ENCODE measurements at regions not wholly inside any gene's neighbourhood (a gene's known extent, or its start where the extent isn't known, plus 50 kb on each side); places are given as distances from the start of the nearest gene placed in this dataset.
"Not testable (repeated sequence)": the region's sequence is repeated elsewhere in the genome, so short reads cannot be mapped to it uniquely, and the experiment has no call there.

DNA sequence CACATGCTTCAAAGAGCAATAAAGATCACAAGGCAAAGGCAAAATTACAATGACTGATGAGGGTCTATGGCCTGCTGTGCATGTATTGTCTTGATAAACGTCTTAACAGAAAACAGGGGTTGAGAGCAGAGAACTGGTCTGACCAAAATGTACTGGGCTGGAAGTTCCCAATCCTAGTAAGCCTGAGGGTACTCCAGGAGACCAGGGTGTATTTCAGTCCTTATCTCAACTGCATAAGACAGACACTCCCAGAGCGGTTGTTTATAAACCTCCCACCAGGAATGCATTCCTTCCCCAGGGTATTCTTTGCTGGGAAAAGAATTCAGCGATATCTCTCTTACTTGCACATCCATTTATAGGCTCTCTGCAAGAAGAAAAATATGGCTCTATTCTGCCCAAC lies 521.8 kb upstream of the GNPDA2 start:
- not testable (repeated sequence) for ATAC-seq, DNase-seq

- no peak for DNase-seq
- no peak for ATAC-seq
These were observed 515.6 kb upstream of the GNPDA2 start for GRCh38 chr4:45241976-45242375.

GRCh38 chr4:45229206-45229605 lies 502.9 kb upstream of the GNPDA2 start:
- ATAC-seq, result no peak
- no peak for DNase-seq

- ATAC-seq, result no peak
- DNase-seq, result no peak
These were observed 489.7 kb upstream of the GNPDA2 start for GRCh38 chr4:45215976-45216542.

- ATAC-seq, DNase-seq: not testable (repeated sequence)
These were observed 482.1 kb upstream of the GNPDA2 start for GRCh38 chr4:45208476-45208875.

- not testable (repeated sequence) for ATAC-seq, DNase-seq
These were observed 481.5 kb upstream of the GNPDA2 start for GRCh38 chr4:45207864-45208331.

GRCh38 chr4:45207241-45207863 lies 481.0 kb upstream of the GNPDA2 start:
- not testable (repeated sequence) for ATAC-seq

GRCh38 chr4:45199736-45200135 lies 473.4 kb upstream of the GNPDA2 start:
- DNase-seq (no peak), ATAC-seq (no peak)

More at GRCh38 chr4:45207241-45207863, 481.0 kb upstream of the GNPDA2 start:
- not testable (repeated sequence) for DNase-seq

DNA sequence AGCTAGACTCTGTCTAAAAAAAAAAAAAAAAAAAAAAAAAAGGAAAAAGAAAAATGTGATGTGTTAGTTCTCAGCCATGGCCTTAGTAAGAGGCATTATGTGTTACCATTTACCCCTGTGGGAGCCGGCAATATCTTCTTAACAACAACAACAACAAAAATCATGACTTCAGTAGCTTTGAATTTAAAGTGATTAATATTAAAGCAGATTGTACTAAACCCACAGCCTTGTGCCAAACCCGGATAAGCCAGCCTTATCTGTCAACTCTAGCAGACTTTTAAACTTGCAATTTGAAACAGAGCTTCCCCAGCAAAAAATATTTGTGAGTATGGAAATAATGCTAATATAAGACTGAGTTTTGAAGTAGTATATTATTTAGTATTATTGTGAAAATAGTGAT lies 462.1 kb upstream of the GNPDA2 start:
- DNase-seq (no peak), ATAC-seq (no peak)

DNA sequence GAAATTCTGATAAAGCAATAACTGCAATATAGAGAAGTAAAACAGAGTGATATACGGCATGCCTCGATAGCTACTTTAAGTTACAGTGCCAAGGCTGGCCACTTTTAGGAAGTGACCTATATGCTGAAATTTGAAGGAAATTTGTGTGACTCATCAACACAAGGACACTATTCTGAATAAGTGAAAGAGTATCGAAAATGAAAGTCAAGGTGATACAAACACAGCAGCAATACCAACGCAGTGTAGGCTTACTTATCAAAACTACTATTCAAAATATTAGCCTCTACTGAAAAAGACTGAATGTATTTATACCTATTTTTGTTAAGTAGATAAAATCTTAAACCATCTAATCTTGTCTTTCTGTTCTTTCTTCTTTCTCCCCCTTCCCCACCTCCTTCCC lies 459.9 kb upstream of the GNPDA2 start:
- DNase-seq (no peak), ATAC-seq (no peak)

DNA sequence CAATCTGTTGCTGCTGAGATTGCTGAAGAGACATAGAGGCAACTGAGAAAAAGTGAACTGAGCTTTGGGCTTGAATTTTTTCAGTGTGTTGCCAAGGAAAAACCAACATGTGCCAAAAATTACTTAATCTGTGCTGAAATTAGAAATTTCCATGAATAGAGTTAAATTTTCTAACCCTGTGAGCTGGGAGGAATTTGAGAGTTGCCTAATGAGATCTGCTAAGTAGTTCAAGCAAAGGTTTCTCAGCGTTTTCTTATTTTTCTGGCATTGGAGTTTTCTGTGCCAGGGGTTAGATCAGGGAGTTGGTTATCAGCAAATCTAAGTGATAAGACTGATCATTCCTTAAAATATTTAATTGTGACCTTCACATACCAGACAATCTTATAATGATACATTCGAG lies 457.5 kb upstream of the GNPDA2 start:
- ATAC-seq (no peak), DNase-seq (no peak)

DNA sequence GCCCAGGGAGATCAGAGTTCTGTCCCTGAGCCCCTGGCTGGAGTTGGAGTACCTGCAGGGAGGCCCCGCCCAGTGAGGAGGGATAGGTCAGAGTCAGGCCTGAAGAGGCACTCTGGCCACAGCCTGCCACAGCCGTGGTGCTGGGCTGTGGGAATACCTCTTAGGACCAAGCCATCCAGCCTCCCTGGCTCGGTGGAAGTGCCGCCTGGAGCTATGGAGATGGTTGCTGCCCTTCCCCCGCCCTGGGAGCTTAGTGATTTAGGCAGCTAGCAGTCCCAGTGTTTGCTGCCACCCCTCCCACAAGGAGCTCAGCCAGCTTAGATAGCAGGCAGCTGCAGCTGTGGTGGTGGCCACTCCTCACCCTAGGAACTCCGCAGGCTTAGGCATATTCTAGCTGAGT lies 446.3 kb upstream of the GNPDA2 start:
- ATAC-seq (no peak), DNase-seq (no peak)

DNA sequence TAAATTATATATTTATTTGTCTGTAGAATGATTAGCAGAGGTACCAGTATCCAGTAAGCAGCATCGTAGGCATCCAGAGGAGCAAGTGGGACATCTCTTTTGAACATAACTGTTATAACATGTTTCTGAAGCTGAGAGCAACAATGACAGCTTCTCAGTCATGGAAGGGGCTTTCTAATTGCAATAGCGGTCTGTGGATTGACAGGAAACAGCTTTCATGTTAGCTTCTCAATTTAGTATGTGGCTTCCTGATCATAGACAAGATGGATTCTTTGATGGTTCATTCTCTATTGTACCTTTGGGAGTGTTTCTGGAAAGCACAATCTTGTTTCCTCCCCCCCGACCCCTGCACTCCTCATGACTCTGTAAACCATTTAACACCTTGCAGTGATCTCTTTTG lies 434.6 kb upstream of the GNPDA2 start:
- DNase-seq, result no peak

GRCh38 chr4:45155081-45155777 lies 428.9 kb upstream of the GNPDA2 start:
- DNase-seq (no peak), ATAC-seq (no peak)

More for the DNA sequence above, 434.6 kb upstream of the GNPDA2 start:
- ATAC-seq, result no peak

- DNase-seq, result no peak
- no peak for ATAC-seq
These were observed 421.5 kb upstream of the GNPDA2 start for GRCh38 chr4:45147866-45148265.

GRCh38 chr4:45131020-45131419 lies 404.7 kb upstream of the GNPDA2 start:
- DNase-seq (no peak), ATAC-seq (no peak)

GRCh38 chr4:45122406-45122805 lies 396.1 kb upstream of the GNPDA2 start:
- no peak for ATAC-seq
- DNase-seq, result no peak

- ATAC-seq (no peak), DNase-seq (no peak)
These were observed 395.1 kb upstream of the GNPDA2 start for GRCh38 chr4:45121426-45121975.

GRCh38 chr4:45120163-45120562 lies 393.8 kb upstream of the GNPDA2 start:
- ATAC-seq (no peak), DNase-seq (no peak)

DNA sequence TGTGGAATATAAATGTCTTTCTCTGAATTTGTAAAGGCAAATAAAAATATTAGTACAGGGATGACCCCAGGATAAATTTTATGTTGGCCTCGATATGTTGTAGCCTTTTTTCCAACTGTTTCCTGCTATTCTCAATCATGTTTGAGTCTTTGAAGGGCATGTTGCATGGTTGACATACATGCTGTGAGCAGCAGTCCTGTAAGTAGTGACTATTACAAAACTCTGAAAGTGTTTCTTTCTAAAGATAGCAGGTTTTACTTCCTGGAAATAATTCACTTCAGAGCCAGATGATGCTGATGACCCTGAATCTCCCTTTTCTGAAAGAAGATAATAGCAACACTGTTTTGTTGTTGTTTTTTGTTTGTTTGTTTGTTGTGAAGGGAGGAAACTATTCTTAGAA lies 393.0 kb upstream of the GNPDA2 start:
- no peak for ATAC-seq
- DNase-seq, result no peak

DNA sequence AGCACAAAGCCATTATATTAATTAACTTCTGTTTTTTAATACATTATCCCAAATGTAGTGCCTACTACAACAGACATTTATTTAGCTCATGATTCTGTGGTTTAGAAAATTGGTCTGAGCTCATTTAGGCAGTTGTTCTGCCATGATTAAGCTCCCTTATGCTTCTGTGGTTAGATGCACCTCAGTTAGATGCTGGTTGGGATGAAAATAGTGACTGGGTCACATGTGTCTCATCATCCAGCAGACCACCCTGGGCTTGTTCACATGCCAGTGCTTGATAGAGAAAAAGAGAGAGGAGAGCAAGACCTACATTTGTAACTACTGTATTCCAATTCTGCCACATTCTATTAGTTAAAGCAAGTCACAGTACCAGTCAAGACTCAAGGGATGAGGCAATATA lies 376.4 kb upstream of the GNPDA2 start:
- DNase-seq, result no peak
- no peak for ATAC-seq

- no peak for ATAC-seq
- DNase-seq, result no peak
These were observed 374.8 kb upstream of the GNPDA2 start for GRCh38 chr4:45100956-45101818.
